Colon (tissue), 2 donors: ENCODE measurements at regions not wholly inside any gene's neighbourhood (a gene's known extent, or its start where the extent isn't known, plus 50 kb on each side); places are given as distances from the start of the nearest gene placed in this dataset.

Experiments
- FAIRE-seq: peaks from 2 replicates; lab custom pipeline; 2012; peaks lifted over from hg19 to GRCh38; lab: Jason Lieb, UNC
- donor health status: control.
- donor health status: control.

DNA sequence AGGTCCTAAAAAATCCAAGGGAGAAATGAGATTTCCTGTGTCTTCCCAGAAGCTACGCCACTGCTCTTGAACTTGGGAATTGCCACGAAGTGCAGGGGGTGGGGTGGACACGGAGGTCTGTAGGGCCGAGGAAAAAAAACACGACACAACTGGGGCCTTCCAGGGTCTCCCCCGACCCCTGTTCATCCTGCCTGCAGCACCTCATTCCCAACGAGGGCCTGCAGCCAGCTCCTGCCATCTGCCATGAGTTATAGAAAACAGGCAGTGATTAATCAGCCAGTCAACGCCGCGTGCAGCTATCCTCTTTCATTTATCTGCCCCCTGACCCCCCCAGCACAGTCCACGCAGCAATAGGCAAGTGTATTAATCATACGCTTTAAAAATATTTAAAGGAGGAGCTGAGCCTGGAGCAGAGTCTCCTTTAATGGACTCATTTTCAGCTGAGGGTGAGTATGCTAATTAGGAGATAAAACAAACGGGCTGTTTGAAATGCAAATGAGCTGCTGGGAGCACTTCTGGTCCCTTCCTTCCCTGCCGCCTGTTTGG, 209.9 kb downstream of the TFCP2L1 start:
- no peak for FAIRE-seq

- no peak for FAIRE-seq
Observed at GRCh38 chr2:121075641-121076497, 209.1 kb downstream of the TFCP2L1 start.

GRCh38 chr2:121076498-121076820, 208.5 kb downstream of the TFCP2L1 start:
- no peak for FAIRE-seq

- no peak for FAIRE-seq
Observed at GRCh38 chr2:121076885-121077549, 208.0 kb downstream of the TFCP2L1 start.

DNA sequence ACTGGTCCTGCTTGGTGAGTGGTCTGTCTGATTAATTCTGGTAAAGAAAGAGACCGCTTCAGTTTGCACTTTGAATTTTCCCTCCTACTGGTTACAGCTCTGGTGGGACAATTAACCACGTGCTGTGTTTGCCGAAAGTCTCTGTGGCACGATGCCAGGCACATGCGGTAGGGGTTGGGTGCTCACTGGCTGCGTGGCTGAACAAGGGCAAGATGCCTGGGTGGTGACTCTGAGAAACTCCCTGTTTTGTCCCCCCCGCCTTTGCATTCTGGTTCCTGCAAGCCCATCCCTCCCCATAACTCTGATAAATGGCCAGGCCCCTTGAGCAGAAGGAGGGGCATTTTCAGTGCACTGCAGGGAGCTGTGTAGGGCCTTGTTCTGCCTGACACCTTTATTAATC, 206.1 kb downstream of the TFCP2L1 start:
- no peak for FAIRE-seq

- FAIRE-seq, result no peak
Observed at GRCh38 chr2:121080013-121080772, 204.8 kb downstream of the TFCP2L1 start.

- FAIRE-seq, result no peak
Observed at GRCh38 chr2:121081701-121082100, 203.3 kb downstream of the TFCP2L1 start.

GRCh38 chr2:121082191-121082590, 202.8 kb downstream of the TFCP2L1 start:
- no peak for FAIRE-seq

GRCh38 chr2:121084130-121084680, 200.8 kb downstream of the TFCP2L1 start:
- no peak for FAIRE-seq

DNA sequence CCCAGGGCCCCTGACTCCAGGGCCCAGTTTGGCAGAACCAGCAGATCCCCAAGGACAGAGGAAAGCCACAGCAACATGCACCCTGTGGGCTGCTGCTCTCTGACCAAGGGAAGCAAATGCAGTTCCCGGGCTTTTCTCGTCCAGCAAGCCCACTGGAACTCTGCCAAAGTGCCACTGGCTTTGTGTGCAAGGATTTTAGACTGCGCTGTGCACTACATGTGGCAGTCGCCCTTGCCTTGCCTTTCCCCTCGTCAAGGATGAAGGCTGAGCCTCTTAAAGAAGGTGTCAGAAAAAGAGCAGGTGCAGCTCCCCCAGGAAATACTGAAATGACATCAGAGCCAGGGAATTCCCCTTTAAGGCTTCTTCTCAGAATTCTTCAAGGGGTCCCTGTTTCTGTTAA, 199.2 kb downstream of the TFCP2L1 start:
- no peak for FAIRE-seq

- FAIRE-seq, result no peak
Observed at GRCh38 chr2:121086450-121086849, 198.6 kb downstream of the TFCP2L1 start.

- FAIRE-seq, result no peak
Observed at GRCh38 chr2:121087117-121087516, 197.9 kb downstream of the TFCP2L1 start.

DNA sequence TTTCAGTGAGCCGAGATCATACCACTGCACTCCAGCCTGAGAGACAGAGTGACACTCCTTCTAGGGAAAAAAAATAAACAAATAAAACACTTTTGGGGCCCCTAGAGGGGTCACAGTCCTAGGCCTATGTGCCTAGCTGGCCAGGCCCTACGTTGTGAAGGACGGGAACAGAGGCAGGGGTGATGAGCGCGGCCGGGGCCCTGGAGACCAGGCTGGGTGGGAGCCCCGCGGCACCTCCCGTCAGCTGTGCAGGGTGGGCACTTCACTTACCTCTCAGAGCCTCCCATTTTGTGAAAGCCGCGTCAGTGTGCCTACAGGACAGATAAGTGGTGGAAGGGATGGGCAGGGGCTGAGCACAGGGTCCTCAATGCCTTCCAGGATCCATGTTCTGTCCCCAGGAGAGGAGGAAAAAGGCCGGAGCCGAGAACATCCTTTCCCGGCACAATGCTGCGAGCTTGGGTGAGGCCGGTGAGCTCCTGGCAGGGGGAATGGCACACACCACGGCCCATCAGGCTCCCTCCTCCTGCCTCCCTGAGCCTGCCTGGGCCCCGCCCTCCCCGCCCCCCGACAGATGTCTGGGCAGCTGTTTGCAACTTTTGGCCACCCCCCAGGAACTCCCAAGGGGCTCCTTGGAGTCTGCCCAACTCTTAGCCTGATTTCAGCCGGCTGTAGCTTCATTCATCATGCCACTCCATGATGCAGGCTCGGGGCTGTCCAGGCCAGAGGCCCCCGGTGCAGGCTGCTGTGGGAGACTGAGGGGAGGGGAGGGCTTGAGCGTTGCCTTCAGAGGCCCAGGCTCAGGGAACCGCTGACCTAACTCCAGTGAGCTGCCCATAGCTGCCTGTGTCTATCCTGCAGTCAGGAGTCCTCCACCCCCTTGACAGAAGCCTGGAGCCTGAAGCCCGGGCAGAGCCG, 196.5 kb downstream of the TFCP2L1 start:
- no peak for FAIRE-seq

GRCh38 chr2:121089166-121089510, 195.9 kb downstream of the TFCP2L1 start:
- FAIRE-seq, result no peak

- no peak for FAIRE-seq
Observed at GRCh38 chr2:121090088-121090715, 194.8 kb downstream of the TFCP2L1 start.

- no peak for FAIRE-seq
Observed at GRCh38 chr2:121092095-121092494, 192.9 kb downstream of the TFCP2L1 start.

- no peak for FAIRE-seq
Observed at GRCh38 chr2:121093692-121094091, 191.3 kb downstream of the TFCP2L1 start.

DNA sequence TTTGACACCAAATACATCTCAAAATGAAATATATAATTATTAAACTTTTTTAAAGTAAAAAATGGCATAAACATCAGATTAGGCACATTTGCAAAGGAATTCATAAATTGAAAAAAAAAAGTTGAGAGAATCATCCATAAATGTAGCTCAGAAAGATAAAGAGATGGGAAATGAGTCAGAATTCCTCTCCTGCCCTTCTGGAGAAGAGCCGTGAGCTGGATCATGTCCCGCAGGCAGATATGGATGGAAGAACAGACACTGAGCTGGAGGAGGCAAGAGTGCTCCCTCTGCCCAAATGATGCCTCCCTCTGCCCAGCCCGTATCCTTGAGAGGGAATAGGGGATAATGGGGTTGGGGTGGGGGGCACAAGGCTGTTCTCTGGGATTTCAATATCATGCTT, 190.9 kb downstream of the TFCP2L1 start:
- no peak for FAIRE-seq

DNA sequence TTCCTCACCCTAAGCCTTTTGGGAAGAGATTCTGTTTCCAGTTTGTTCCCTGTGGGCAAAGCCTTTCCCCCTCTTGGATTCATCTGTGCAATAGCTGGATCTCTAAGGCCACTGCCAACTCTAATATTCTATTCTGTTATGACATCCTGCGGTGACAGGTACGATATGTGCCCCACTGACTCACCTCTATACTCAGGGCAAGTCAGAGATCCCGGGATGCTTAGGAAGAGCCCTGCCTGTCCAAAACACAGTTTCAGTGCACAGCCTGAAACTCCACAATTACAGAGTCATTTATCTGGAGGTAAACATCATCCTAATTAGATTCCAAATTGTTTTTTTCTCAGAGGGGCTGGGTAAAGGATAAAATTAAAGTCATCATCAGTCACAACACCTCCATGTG, 190.2 kb downstream of the TFCP2L1 start:
- no peak for FAIRE-seq

DNA sequence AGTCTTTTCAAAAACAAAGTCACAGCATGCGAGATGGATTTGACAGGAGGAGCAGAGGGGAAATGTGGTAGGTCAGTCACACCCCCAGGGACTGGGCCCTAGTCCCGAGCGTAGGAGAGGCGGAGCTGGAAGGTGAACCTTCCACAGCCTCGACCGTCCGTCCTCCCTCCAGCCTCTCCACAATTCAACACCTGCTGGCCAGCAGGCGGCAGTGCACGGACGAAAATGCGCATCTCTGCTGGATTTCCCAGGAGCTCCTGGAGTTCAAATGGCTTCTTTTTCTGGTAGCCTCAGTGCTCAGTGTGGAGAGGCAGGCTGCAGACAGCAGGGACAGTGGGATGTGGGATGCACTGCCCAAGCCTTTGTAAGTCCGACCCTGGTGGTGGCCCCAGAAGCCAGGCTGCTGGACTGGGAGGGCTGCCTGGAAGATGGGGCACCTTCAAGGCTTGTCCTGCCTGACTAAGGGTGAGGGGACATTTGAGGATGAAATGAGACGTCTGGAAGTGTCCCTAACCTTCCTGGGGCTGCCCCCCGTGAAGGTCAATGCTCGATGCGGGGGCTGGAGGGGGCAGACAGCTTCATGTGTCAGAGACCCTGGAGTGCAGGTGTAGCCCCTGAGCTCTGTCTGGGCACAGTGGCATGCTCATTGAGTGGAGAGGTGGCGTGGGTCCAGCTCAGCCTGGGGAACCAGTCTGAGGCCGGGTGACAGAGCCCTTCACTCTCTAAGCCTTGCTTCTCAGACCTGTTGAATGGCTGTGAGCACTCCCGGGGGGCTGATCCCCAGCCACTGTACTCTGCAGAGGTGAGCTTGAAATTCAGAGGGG, 189.5 kb downstream of the TFCP2L1 start:
- FAIRE-seq, result no peak
